CD4-positive, CD25-positive, alpha-beta regulatory T cell (primary cell): ENCODE measurements at regions not wholly inside any gene's neighbourhood (a gene's known extent, or its start where the extent isn't known, plus 50 kb on each side); places are given as distances from the start of the nearest gene placed in this dataset.
"Not testable (repeated sequence)": the region's sequence is repeated elsewhere in the genome, so short reads cannot be mapped to it uniquely, and the experiment has no call there.

Experiments
- ATAC-seq, 2 donors: fragments of 150-1000 bp; cut with Tn5 transposase; one replicate each; pipeline ENCODE4 v1.10.0; 2021; ENCODE audit warnings: low read depth in 2 of 2, moderate number of reproducible peaks in 2 of 2, moderate library complexity in 1 of 2
- DNase-seq, 3 donors: peaks; one replicate each; pipeline versions ENCODE4 v3.0.0 to v3.0.0-alpha.2; 2012 to 2022; ENCODE audit warnings: mixed read lengths in 1 of 3
- H3K27ac ChIP-seq: one replicate; pipeline ENCODE4 v1.7.0; 2013; ENCODE audit warnings: mild to moderate bottlenecking, low read length; ENCODE audit not compliant: insufficient read depth, poor library complexity, severe bottlenecking
- H3K27me3 ChIP-seq: one replicate; pipeline ENCODE4 v1.7.0; 2013; ENCODE audit warnings: low read length; ENCODE audit not compliant: control insufficient read depth, insufficient read depth
- H3K36me3 ChIP-seq: one replicate; pipeline ENCODE4 v1.7.0; 2013; ENCODE audit warnings: mild to moderate bottlenecking, low read length, moderate library complexity; ENCODE audit not compliant: control insufficient read depth, insufficient read depth
- H3K4me1 ChIP-seq: 2 replicates; pipeline ENCODE4 v1.7.0; 2013; ENCODE audit warnings: mild to moderate bottlenecking, low read length; ENCODE audit not compliant: insufficient read depth, control insufficient read depth, poor library complexity, severe bottlenecking
- H3K4me3 ChIP-seq: one replicate; pipeline ENCODE4 v1.7.0; 2013; ENCODE audit warnings: low read depth, mild to moderate bottlenecking, low read length, moderate library complexity
- H3K9me3 ChIP-seq, 2 experiments: 1 replicate in 1 of 2; 2 replicates in 1 of 2; pipeline ENCODE4 v1.7.0; 2013; ENCODE audit warnings: low read length in 2 of 2, mild to moderate bottlenecking in 1 of 2, moderate library complexity in 1 of 2; ENCODE audit not compliant: control insufficient read depth in 2 of 2
- H3K27ac Mint-ChIP-seq, 3 donors: one replicate each; pipeline ENCODE4 v1.8.0; 2020 to 2022; ENCODE audit warnings: mild to moderate bottlenecking in 3 of 3, mixed read lengths in 3 of 3, moderate library complexity in 2 of 3
- H3K27me3 Mint-ChIP-seq: one replicate; pipeline ENCODE4 v1.8.0; 2022; ENCODE audit warnings: mild to moderate bottlenecking, mixed read lengths
- H3K36me3 Mint-ChIP-seq: one replicate; pipeline ENCODE4 v1.8.0; 2020; ENCODE audit warnings: mixed read lengths
- H3K4me1 Mint-ChIP-seq, 4 donors: one replicate each; pipeline ENCODE4 v1.8.0; 2020 to 2022; ENCODE audit warnings: mixed read lengths in 4 of 4, mild to moderate bottlenecking in 1 of 4
- H3K4me3 Mint-ChIP-seq, 4 donors: one replicate each; pipeline ENCODE4 v1.8.0; 2020 to 2022; ENCODE audit warnings: mild to moderate bottlenecking in 4 of 4, mixed read lengths in 4 of 4, moderate library complexity in 3 of 4
- H3K9me3 Mint-ChIP-seq, 7 donors: one replicate each; pipeline ENCODE4 v1.8.0; 2020 to 2022; ENCODE audit warnings: mixed read lengths in 7 of 7, mild to moderate bottlenecking in 3 of 7, moderate library complexity in 2 of 7

DNA sequence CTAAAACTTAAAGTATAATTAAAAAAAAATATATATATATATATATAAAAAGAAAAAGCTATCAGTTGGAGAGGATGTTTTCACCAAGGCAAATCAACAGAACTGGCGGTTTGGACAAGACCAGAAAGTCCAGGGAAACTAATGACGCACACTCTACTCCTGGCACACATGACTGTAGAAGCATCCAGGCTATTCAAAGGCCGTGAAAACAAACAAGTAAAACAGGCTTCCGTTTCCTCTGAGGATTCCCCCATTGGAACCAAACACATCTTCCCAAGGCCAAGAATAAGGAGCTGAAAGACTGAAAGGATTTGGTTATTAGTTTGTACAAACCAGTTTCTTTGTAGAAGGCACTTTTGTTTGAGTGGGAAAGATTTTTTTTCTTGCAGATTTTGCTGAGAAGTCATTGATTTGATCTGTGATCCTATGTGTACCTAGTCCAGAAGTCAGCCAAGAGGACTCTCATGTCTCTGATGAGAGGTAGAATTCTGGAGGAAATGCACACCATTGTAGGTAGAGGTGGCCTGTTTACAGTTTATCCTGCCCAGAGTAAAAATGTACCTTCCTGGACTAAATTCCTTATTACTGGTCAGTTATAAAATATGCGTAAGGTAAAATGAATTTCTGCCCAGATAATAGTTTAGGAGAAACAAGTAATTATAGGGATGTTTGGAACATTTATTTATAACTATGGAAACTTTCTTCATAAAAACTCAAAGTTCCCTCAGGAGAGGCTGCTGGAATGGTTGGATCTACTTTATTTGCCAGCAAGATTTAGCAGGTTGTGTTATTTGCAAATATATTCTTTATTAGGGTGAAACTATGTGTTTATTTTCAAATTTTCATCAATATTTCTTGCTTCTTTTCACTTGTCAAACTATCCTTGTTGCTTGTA lies 66.5 kb downstream of the DMP1 start:
- Mint-ChIP-seq H3K27me3 (no peaks in the 10 kb centered on the region), H3K9me3 (peaks cover 0 to 6% (median 0%) of the 10 kb centered on the region in 7 donors), H3K36me3 (no peaks in the 10 kb centered on the region), H3K4me3 (no peak overlapping the region), H3K27ac (no peak overlapping the region), H3K4me1 (no peaks in the 10 kb centered on the region)
- H3K4me1 ChIP-seq: no peaks in the 10 kb centered on the region
- ATAC-seq (no peak), DNase-seq (no peak)
- H3K4me3 ChIP-seq: no peak overlapping the region
- no peaks in the 10 kb centered on the region for H3K9me3 ChIP-seq
- no peak overlapping the region for H3K27ac ChIP-seq
- no peaks in the 10 kb centered on the region for H3K36me3 ChIP-seq
- H3K27me3 ChIP-seq: no peaks in the 10 kb centered on the region

DNA sequence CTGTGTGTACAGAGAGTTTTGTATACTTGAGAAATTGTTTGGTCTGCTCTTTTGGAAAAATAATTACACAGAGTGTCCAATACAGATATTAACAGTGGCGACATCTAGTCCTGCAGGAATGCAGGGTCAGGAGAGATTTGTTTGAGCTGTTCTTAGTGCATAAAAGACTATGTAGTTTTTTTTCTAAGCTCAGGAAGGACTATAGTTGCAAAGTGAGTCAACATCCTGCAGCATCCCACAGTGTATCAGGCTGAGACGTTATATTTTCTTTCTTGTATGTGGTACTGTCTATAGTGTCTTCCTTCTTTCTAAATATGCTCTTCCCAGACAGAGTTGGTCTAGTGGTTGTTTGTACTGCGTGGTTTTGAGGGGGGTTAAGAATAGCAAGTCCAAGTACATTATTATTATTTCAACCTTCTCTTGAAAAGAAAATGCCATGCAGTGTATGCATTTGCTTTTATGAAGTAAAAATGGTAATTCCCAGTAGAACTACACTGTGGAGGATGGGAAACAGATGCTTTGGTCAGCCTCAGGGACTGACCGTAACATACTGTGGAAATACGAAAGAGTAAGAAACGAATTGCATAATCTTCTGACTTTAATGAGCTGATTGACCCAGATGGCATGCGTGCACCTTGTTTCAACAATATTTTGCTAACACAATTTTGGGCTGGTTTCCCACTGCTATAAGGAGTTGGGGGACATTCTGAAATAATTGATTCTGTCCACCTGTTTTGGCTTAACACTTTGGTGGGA lies 67.4 kb downstream of the DMP1 start:
- no peaks in the 10 kb centered on the region for H3K4me1 ChIP-seq
- DNase-seq (no peak), ATAC-seq (no peak)
- H3K4me3 Mint-ChIP-seq: no peak overlapping the region
- H3K4me3 ChIP-seq: no peak overlapping the region
- H3K9me3 Mint-ChIP-seq: peaks cover 0 to 6% (median 0%) of the 10 kb centered on the region in 7 donors
- H3K27me3 Mint-ChIP-seq: no peaks in the 10 kb centered on the region
- H3K27ac Mint-ChIP-seq: no peak overlapping the region
- no peak overlapping the region for H3K27ac ChIP-seq
- no peaks in the 10 kb centered on the region for H3K4me1 Mint-ChIP-seq
- H3K36me3 Mint-ChIP-seq: no peaks in the 10 kb centered on the region
- H3K9me3 ChIP-seq: no peaks in the 10 kb centered on the region
- no peaks in the 10 kb centered on the region for H3K36me3 ChIP-seq
- H3K27me3 ChIP-seq: no peaks in the 10 kb centered on the region

DNA sequence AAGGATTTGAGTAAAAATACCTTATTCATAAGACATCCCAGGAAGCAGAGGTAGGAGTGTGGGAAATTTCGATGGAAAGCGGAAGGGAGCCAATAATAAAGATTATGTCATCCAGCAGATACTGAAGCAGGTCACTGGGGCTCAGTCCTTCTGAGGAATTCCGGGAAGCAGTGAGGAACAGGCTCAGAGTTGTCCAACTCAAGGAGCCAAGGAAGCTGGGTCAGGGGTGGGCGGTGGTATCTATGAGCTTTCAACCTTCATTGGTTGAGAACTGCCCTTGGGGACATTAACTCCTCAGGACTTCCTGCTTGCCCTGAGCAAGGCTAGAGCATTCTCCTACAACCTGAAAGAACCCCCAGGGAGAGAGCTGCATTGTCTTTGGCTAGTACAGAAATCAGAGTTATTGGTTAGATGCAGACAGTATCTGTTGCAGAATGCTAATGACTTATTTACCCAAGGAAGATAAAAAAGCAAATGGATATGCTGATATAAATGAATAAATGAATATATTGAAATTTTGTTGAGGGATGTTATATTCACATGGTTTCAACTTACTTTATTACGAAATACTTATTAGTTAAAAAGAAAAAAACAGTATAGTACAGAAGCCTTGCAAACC lies 68.2 kb downstream of the DMP1 start:
- H3K36me3 ChIP-seq: no peaks in the 10 kb centered on the region
- Mint-ChIP-seq H3K27me3 (no peaks in the 10 kb centered on the region), H3K36me3 (no peaks in the 10 kb centered on the region), H3K4me3 (no peak overlapping the region), H3K9me3 (peaks cover 0 to 6% (median 0%) of the 10 kb centered on the region in 7 donors), H3K27ac (no peak overlapping the region), H3K4me1 (no peaks in the 10 kb centered on the region)
- no peak for DNase-seq
- no peaks in the 10 kb centered on the region for H3K27me3 ChIP-seq
- no peak for ATAC-seq
- H3K4me3 ChIP-seq: no peak overlapping the region
- H3K9me3 ChIP-seq: no peaks in the 10 kb centered on the region
- no peaks in the 10 kb centered on the region for H3K4me1 ChIP-seq
- no peak overlapping the region for H3K27ac ChIP-seq

DNA sequence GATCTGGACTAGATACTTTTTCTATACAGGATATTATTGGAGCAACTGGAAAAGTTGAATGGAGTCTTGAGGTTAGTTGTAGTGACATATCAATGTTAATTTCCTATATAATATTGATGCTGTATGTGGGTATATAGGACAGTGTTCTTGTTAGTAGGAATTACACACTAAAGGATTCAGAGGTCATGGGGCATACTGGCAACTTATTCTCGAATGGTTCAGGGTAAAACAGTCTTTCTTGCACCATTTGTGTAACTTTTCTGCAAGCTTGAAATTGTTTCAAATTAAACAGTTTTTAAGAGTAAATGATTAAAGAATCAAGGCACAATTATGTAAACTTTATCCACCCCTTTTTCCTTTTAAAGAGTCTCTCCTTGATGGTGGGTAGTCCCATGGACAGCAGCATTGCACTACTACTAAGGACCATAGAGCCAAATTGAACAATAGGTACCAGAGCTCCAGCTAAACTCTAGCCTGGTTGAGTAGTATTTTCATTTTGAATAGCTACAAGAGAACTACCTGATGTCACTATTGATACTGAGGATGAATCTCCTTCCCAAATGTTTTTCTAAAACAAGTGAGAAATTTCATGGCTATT lies 70.1 kb downstream of the DMP1 start:
- H3K9me3 Mint-ChIP-seq: peaks cover 0 to 8% (median 6%) of the 10 kb centered on the region in 7 donors

DNA sequence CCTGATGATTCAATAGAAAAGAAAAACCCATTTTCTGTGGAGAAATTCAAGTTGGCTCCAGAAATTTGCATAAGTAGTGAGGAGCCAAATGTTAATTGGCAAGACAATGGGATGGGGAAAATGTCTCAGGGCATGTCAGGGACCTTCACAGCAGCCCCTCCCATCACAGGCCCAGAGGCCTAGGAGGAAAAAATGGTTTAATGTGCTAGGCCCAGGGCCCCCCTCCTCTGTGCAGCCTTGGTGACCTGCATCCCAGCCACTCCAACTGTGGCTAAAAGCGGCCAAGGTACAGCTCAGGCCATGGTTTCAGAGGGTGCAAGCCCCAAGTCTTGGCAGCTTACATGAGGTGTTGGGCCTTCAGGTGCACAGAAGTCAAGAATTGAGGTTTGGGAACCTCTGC lies 74.1 kb upstream of the IBSP start:
- DNase-seq, H3K4me1 Mint-ChIP-seq, H3K27me3 Mint-ChIP-seq, H3K36me3 ChIP-seq, H3K27ac ChIP-seq, H3K9me3 ChIP-seq, ATAC-seq, H3K27ac Mint-ChIP-seq, H3K4me3 ChIP-seq, H3K36me3 Mint-ChIP-seq, H3K4me3 Mint-ChIP-seq, H3K27me3 ChIP-seq, H3K4me1 ChIP-seq: not testable (repeated sequence)
- H3K9me3 Mint-ChIP-seq: peaks cover 0 to 14% (median 6%) of the 10 kb centered on the region in 7 donors

More for the DNA sequence above, 70.1 kb downstream of the DMP1 start:
- H3K4me1 ChIP-seq: no peaks in the 10 kb centered on the region
- no peak overlapping the region for H3K27ac ChIP-seq
- no peaks in the 10 kb centered on the region for H3K36me3 ChIP-seq
- ATAC-seq: no peak
- Mint-ChIP-seq H3K27ac (no peak overlapping the region), H3K27me3 (no peaks in the 10 kb centered on the region), H3K36me3 (no peaks in the 10 kb centered on the region), H3K4me1 (no peaks in the 10 kb centered on the region), H3K4me3 (no peak overlapping the region)
- H3K4me3 ChIP-seq: no peak overlapping the region
- no peaks in the 10 kb centered on the region for H3K9me3 ChIP-seq
- no peak for DNase-seq
- no peaks in the 10 kb centered on the region for H3K27me3 ChIP-seq

DNA sequence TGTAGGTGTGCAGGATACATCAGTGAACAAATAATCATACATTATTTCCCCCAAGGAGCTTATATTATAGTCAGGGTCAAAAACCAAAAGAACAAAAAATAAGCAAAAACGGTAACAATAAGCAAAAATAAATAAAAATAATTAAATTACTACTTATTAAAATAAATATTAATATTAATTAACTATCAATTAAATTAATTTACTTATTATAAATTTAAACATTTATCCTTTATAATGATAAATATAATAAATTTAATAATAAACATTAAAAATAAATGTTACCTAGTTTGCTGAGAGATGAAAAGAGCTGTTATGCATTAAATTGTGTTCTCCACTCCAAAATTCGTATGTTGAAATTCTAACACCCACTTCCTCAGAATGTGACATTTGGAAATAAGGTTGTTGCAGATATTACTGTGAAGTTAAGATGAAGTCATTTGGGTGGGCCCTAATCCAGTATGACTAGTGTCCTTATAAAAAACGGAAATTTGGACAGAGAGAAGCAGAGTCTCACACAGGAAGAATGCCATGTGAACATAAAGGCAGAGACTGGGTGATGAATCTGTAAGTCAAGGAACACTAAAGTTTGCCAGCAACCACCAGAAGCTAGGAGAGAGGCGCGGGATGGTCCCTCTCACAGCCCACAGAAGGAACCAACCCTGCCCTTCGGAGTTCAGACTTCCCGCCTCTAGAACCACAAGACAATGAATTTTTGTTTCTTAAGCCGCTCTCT lies 67.2 kb upstream of the IBSP start:
- no peak overlapping the region for H3K4me3 ChIP-seq
- H3K27me3 Mint-ChIP-seq: no peaks in the 10 kb centered on the region
- H3K4me1 Mint-ChIP-seq: no peaks in the 10 kb centered on the region
- no peak overlapping the region for H3K27ac ChIP-seq
- H3K36me3 Mint-ChIP-seq: no peaks in the 10 kb centered on the region
- ATAC-seq (no peak), DNase-seq (no peak)
- no peak overlapping the region for H3K4me3 Mint-ChIP-seq
- no peaks in the 10 kb centered on the region for H3K27me3 ChIP-seq
- H3K36me3 ChIP-seq: no peaks in the 10 kb centered on the region
- H3K9me3 Mint-ChIP-seq: peaks cover 0 to 2% (median 0%) of the 10 kb centered on the region in 7 donors
- no peaks in the 10 kb centered on the region for H3K9me3 ChIP-seq
- H3K4me1 ChIP-seq: no peaks in the 10 kb centered on the region
- no peak overlapping the region for H3K27ac Mint-ChIP-seq

DNA sequence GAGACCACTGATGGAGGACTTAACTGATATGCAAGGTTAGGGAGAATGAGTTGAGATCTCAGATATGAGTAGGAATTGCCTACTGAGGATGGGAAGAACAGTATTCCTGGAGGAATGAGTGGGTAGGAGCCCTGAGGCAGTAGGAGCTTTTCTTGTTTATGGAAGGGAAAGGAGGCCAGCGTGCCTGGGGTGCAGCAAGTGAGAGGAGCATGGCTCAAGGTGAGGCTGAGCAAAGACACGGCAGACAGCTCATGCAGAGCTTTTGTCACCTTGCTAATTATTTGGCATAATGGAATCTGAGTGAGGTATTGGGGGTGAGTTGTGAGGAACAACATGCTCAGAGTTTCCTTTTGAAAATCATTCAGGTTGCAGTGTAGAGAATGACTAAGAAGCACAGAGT lies 65.3 kb upstream of the IBSP start:
- no peaks in the 10 kb centered on the region for H3K9me3 ChIP-seq
- Mint-ChIP-seq H3K27me3 (no peaks in the 10 kb centered on the region), H3K4me1 (no peaks in the 10 kb centered on the region), H3K9me3 (peaks cover 0 to 2% (median 0%) of the 10 kb centered on the region in 7 donors), H3K36me3 (no peaks in the 10 kb centered on the region), H3K27ac (peak overlapping the region in 1 of 3 donors; percentile 11), H3K4me3 (no peak overlapping the region)
- ATAC-seq (no peak), DNase-seq (no peak)
- no peak overlapping the region for H3K4me3 ChIP-seq
- H3K4me1 ChIP-seq: no peaks in the 10 kb centered on the region
- H3K27me3 ChIP-seq: no peaks in the 10 kb centered on the region
- H3K36me3 ChIP-seq: no peaks in the 10 kb centered on the region
- no peak overlapping the region for H3K27ac ChIP-seq
